ENCODE measurements at regions not wholly inside any gene's neighbourhood (a gene's known extent, or its start where the extent isn't known, plus 50 kb on each side); places are given as distances from the start of the nearest gene placed in this dataset.

- TF ChIP-seq CTCF (IDR thresholded peaks at IDR 0.05) (no peak), POLR2A (IDR thresholded peaks at IDR 0.05) (no peak), EP300 (IDR thresholded peaks at IDR 0.05) (no peak)
Measured at GRCh38 chrX:9357518-9358114, 107.2 kb upstream of the TBL1X start.
